Midbrain (tissue), 1 donor: ENCODE measurements at regions not wholly inside any gene's neighbourhood (a gene's known extent, or its start where the extent isn't known, plus 50 kb on each side); places are given as distances from the start of the nearest gene placed in this dataset.

Source experiments
- DNase-seq: peaks from one replicate; lab custom pipeline; 2025; lab: John Stamatoyannopoulos, UW

- DNase-seq = no peak
Measured at GRCh38 chr5:107216587-107216986, 454.1 kb downstream of the EFNA5 start.

DNA sequence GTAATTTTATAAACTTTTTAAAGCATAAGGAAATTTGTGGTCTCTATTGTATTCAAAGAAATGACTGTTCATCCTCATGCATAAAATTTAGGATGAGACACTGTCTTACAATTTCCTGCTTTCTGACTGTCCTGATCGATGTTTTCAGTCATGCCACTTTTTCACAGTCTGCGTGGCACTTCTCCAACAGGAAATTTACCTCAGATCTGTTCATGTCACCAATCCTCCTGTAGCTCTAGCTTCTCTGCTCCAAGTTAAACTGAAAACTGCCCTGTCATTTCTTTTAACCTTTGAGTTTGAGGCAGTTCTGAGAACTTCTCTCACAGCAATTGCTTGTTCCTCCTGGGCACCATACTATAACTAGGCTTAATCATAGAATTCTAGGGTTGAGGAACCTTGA, 455.1 kb downstream of the EFNA5 start:
- no peak for DNase-seq

DNA sequence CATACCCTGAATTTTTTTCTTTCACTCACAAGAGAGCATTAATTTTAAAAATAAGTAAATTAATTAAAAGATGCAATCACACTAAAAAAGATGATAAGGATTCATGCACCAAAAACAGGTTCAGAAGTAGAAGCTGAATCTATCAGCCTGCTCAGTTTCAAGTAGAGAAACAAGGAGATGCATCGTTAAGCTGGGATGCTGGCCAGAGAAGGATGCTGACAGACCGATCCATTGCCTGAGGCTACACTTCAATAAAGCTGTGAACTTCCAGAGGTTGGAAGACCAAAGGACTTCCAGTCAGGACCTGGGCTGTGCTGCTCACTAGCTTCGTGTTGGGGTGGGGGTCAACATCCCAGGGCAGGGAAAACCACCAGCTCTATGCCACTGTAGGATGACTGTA, 457.7 kb downstream of the EFNA5 start:
- DNase-seq = no peak

DNA sequence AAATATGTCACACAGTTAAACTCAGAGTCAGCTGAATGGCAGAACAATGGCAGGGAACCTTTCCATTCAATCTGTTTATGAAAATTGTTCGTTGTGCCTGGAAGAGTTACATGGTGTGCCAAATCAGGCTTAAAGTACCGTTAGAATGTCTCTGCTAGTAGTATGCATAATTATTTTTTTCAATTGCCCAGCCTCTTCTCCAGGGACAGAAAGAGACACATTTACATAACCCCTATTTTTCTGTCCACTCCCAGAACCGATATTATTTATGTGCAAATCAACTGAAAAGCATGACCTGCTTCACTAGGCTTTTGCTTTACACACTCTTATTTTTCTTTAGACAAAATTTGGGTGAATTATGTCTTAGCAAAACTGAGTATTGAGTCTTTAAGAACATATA, 459.1 kb downstream of the EFNA5 start:
- DNase-seq = no peak

DNA sequence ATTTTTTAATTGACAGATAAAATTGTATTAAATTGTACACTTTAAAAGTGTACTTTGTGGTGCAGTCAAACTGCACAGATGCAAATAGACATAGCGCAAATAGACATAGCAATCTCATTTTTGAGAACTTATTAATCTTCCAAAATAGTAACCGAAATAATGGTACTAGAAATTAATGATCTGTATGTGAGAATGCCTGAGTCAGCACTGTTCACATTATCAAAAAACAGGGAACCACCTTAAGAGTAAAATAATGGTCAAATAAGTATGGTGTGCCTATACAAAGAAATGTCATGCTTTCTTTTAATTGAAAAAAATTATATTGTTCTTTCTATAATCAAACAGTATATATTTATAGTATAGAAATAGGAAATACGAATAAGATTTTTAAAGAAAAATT, 461.9 kb downstream of the EFNA5 start:
- no peak for DNase-seq

- DNase-seq = no peak
Measured at GRCh38 chr5:107204413-107204812, 466.3 kb downstream of the EFNA5 start.

- DNase-seq = no peak
Measured at GRCh38 chr5:107203243-107203642, 467.5 kb downstream of the EFNA5 start.

DNA sequence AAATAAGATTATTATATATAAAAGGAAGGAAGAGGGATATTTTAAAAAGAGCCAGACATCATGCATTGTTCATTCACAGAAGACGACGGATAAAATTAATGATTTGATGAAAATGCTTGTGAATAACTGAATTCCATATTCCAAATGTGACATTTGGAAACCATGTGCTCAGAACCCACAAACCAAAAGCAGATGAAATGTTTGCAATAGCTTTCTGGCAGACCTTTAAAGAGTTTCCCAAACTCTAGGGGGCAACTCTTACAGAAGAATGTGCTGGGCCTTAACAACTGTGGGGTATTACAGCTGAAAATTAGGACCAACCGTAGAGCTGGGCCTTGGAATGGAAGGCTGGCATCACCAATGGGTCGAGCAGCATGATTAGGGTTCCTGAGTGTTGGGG, 471.0 kb downstream of the EFNA5 start:
- DNase-seq = no peak

DNA sequence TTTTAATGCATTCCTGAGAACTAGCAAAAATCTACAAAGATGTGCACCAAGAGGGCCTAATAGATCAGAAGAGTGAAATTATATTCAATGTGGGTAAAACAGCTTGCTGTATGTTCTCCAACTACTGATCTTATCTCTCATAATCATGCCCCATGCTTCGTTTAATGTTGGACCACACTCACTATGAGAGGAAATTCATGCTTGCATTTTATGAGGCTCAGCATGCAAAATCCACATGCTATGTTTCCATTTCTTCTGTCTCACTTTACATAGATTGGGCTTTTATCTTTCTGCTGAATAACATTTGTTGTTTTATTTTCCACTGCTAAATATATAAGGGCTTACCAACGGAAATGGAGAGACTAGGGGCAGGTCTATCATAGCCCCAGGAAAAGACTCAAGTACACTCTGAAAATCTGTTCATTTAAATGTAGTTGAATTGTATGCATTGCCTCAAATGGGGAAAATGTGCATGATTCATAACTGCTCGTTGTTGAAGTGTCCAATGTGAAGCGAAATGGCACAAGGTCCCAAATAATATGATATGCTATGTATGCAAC, 474.2 kb downstream of the EFNA5 start:
- no peak for DNase-seq

- DNase-seq = no peak
Measured at GRCh38 chr5:107195890-107196395, 474.8 kb downstream of the EFNA5 start.

GRCh38 chr5:107184871-107185270, 485.9 kb downstream of the EFNA5 start:
- DNase-seq = no peak

- no peak for DNase-seq
Measured at GRCh38 chr5:107184066-107184465, 486.7 kb downstream of the EFNA5 start.

DNA sequence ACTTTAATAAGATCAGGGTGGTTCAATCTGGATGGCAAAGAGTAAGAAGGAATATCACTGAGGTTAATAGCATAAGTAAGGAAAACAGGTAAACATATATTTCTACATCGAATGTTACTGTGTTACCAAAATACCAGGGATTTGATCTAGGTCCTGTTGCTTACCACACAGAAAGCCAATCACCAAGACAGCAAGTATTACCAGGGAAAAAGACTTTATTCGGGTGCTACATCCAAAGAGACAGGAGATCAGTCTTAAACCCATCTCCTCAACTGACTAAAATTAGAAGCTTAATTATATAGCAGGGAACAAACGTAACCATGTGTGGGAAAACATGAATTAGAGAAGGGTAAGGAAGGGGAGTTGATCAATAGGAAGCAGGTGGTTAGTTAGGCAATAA, 500.1 kb downstream of the EFNA5 start:
- no peak for DNase-seq

- no peak for DNase-seq
Measured at GRCh38 chr5:107169867-107170266, 500.9 kb downstream of the EFNA5 start.

GRCh38 chr5:107168848-107169752, 501.6 kb downstream of the EFNA5 start:
- no peak for DNase-seq

- no peak for DNase-seq
Measured at GRCh38 chr5:107168086-107168485, 502.7 kb downstream of the EFNA5 start.

DNA sequence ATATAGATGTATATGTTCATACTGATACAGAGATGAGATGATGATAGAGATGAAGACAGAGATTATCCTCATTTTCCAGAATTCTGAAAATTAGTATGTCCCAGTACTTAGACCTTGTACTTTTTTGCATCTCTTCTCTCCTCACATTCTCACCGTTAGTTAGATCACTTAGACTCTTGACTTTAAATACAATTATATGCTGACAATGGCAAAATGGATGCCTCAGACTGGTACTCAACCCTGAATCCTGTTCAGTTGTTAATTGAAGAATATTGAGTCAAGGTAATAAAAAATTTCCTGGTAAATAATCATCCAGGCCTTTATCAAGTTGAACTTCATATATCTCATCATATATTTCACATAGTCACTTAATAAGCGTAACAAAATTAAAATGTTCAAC, 505.4 kb downstream of the EFNA5 start:
- DNase-seq = no peak

- DNase-seq = no peak
Measured at GRCh38 chr5:107157809-107158208, 512.9 kb downstream of the EFNA5 start.

DNA sequence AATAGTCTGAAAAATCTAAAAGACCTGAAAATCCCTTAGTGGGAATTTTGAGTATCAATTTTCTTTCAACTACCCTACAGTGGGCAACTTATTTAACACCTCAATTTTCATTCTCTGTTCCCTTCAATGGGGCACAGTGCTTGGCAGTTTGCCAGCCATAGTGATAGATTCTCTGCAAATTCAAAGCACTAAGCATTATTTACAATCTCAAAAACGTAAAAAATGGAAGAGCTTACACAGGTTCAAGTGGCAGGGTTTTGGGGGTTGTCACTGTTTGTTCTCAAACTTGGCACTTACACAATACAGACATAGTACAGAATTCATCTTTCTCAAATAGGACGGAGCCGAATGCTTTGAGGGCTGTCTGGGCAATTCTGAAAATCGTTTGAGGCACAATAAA, 515.0 kb downstream of the EFNA5 start:
- no peak for DNase-seq

DNA sequence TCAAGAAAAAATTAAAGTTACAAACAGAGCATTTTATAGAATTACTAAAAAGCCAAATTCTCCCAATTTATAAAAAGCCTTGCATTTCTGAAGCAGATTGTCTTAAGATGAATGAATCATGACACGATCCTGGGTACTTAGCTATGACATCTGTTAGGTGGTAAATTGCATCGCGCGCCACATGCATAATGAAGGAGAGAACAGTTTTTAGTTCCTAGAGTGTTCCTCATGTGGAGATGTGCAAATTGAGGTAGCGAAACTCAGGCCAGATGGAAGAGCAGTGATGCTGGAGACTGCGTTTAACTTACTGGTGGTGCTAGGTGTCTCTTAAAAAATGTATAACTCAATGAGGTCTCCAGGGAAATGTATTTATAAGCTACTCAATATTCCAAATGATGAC, 516.1 kb downstream of the EFNA5 start:
- no peak for DNase-seq

- no peak for DNase-seq
Measured at GRCh38 chr5:107153283-107153682, 517.5 kb downstream of the EFNA5 start.

GRCh38 chr5:107149243-107150005, 521.3 kb downstream of the EFNA5 start:
- no peak for DNase-seq

DNA sequence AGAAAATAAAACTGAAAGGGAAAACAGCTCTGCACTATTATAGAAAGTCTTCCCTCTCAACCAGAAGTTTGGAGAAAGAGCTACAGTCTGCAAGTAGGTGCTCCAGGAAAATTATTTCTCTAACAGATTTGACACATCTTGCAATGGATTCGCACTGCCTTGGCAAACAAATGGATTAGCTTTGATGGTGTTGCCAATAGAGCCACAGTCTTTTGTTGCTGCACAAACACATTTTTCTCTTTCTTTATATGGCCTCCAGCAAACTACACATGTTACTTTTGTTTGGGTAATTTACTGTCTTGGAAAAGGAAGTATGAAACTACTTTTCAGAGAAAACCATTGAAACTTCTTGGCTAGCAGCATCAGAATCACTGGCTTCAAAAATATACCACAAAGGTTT, 523.1 kb downstream of the EFNA5 start:
- DNase-seq = no peak
